Epithelial cell of esophagus (primary cell): ENCODE measurements at regions not wholly inside any gene's neighbourhood (a gene's known extent, or its start where the extent isn't known, plus 50 kb on each side); places are given as distances from the start of the nearest gene placed in this dataset.

Experiments
- DNase-seq: peaks from one replicate; pipeline ENCODE4 v3.0.0; 2010; ENCODE audit warnings: low read depth
- H3K4me3 ChIP-seq: 2 replicates; pipeline ENCODE4 v1.5.1; 2011; ENCODE audit warnings: mild to moderate bottlenecking, low read length, control low read depth
- CTCF ChIP-seq: IDR thresholded peaks from 2 replicates; pipeline ENCODE4 v1.5.1; 2011; ENCODE audit warnings: low read depth, mild to moderate bottlenecking, low read length, control low read depth, inconsistent platforms; ENCODE audit not compliant: insufficient read depth; ENCODE audit errors: missing control alignments

DNA sequence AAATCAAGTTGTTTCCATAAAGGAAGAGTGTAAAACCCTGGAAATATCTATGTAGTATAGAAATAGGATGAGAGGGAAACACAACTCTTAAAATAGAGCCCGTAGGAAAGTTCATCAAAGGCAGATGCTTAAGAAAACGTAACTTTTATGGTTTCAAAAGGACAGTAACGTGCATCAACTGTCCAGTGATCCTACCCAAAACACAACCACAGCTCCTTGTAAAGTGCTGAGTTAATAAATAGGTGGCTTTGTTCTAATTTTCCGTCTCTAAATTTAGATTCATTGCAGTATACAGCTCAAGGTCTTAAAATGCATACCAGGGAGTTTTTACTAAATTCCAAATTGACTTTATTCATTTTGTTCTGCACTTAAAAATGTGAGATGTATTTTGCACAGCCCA is 282.1 kb upstream of the ID2 start:
- DNase-seq, result no peak
- H3K4me3 ChIP-seq, result no peak overlapping the region
- TF ChIP-seq CTCF, result no peak

- no peak overlapping the region for H3K4me3 ChIP-seq
- DNase-seq, result no peak
- no peak for TF ChIP-seq CTCF
Observed at GRCh38 chr2:8400196-8400595, 281.7 kb upstream of the ID2 start.

GRCh38 chr2:8402222-8402621 is 279.6 kb upstream of the ID2 start:
- no peak for DNase-seq
- H3K4me3 ChIP-seq, result no peak overlapping the region
- TF ChIP-seq CTCF, result no peak

GRCh38 chr2:8403876-8404275 is 278.0 kb upstream of the ID2 start:
- no peak overlapping the region for H3K4me3 ChIP-seq
- no peak for TF ChIP-seq CTCF
- no peak for DNase-seq

DNA sequence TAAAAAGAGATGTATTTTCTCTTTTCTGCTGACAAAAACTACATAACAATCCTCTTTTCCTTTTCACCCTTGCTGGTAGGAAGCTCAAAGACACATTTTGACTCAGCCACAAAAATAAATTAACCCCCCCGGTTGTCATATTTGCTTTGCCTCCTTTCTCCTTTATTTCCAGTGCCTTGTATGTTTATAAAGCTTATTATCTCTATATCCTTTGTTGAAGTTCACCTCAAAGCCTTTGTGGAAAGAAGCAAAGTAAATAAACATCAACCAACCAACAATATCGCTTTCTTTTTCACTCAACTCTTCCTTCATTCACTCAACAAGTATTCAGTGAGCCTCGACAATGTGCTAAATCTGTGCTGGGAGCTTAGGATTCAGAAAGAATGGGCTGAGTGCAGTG is 276.5 kb upstream of the ID2 start:
- H3K4me3 ChIP-seq, result no peak overlapping the region
- DNase-seq, result no peak
- TF ChIP-seq CTCF, result no peak

DNA sequence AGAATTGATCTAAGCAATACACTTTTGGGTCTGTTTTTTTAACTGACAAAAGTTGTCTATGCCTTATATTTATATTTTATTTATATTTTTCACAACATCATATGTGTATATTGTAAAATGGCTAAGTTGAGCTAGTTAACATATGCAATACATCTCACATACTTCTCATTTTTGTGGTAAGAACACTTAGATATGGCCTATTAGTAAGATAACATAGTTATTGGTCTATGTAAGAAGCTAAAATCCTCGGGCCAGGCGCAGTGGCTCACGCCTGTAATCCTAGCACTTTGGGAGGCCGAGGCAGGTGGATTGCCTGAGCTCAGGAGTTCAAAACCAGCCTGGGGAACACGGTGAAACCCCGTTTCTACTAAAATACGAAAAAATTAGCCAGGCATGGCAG is 275.6 kb upstream of the ID2 start:
- TF ChIP-seq CTCF, result no peak
- H3K4me3 ChIP-seq, result no peak overlapping the region
- no peak for DNase-seq

- no peak overlapping the region for H3K4me3 ChIP-seq
- no peak for DNase-seq
- TF ChIP-seq CTCF, result no peak
Observed at GRCh38 chr2:8407332-8407731, 274.5 kb upstream of the ID2 start.
